Activated naive CD8-positive, alpha-beta T cell treated with anti-CD3 and anti-CD28 coated beads for 36 hours (primary cell): ENCODE measurements at regions not wholly inside any gene's neighbourhood (a gene's known extent, or its start where the extent isn't known, plus 50 kb on each side); places are given as distances from the start of the nearest gene placed in this dataset.
"Not testable (repeated sequence)": the region's sequence is repeated elsewhere in the genome, so short reads cannot be mapped to it uniquely, and the experiment has no call there.

ENCODE experiments used
- DNase-seq: peaks from one replicate; pipeline ENCODE4 v3.0.0; 2021
- H3K27ac Mint-ChIP-seq: one replicate; pipeline ENCODE4 v1.8.0; 2022; ENCODE audit warnings: mild to moderate bottlenecking, moderate library complexity, mixed read lengths
- H3K27me3 Mint-ChIP-seq: one replicate; pipeline ENCODE4 v1.8.0; 2022; ENCODE audit warnings: mild to moderate bottlenecking, mixed read lengths
- H3K36me3 Mint-ChIP-seq: one replicate; pipeline ENCODE4 v1.8.0; 2021; ENCODE audit warnings: mild to moderate bottlenecking, mixed read lengths
- H3K4me1 Mint-ChIP-seq: one replicate; pipeline ENCODE4 v1.8.0; 2021; ENCODE audit warnings: mixed read lengths
- H3K4me3 Mint-ChIP-seq: one replicate; pipeline ENCODE4 v1.8.0; 2022; ENCODE audit warnings: mild to moderate bottlenecking, moderate library complexity, mixed read lengths
- H3K9me3 Mint-ChIP-seq: one replicate; pipeline ENCODE4 v1.8.0; 2022; ENCODE audit warnings: mixed read lengths

DNA sequence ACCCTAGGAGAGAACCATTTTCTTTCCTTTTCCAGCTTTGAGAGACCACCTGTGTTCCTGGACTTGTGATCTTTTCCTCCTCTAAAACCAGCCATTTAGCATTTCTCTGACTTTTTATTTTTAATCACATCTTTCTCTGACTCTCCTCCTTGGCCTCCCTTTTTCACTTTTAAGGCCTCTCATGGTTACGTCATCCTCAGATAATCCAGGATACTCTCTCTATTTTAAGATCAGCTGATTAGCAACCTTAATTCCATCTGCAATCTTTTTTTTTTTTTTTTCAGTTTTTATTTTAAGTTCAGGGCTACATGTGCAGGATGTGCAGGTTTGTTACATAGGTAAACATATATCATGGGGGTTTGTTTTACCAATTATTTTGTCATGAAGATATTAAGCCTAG is 54.0 kb downstream of the RFPL4B start:
- peaks cover 4% of the 10 kb centered on the region for H3K9me3 Mint-ChIP-seq
- H3K27me3 Mint-ChIP-seq: peaks cover 12% of the 10 kb centered on the region
- no peak overlapping the region for H3K4me3 Mint-ChIP-seq
- H3K36me3 Mint-ChIP-seq: no peaks in the 10 kb centered on the region
- H3K4me1 Mint-ChIP-seq: no peaks in the 10 kb centered on the region
- DNase-seq: no peak
- no peak overlapping the region for H3K27ac Mint-ChIP-seq

DNA sequence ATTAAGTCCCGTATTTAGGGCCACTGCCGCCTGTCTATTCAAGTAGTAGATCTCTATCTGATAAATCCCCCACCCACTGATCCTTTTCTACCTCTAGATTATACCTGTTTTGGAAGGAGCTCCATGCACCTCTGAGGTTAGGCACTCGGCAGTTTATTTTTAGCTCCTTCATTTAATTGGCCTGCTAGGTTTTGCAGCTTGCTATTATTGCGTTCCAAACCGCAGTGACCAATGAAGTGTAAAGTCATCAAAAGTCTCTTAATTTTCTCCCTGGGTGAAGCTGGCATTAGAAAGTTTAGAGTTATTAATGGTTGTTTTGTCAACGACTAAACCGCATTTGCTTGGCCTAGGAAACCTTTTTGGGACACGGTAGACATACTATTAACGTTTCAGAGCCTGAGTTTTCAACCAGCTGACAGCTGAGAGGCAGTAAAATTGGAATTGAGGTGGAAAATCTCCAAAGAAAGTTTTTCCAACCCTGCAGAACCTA is 60.0 kb downstream of the RFPL4B start:
- H3K9me3 Mint-ChIP-seq: no peaks in the 10 kb centered on the region
- peaks cover 16% of the 10 kb centered on the region for H3K27me3 Mint-ChIP-seq
- DNase-seq: no peak
- no peaks in the 10 kb centered on the region for H3K36me3 Mint-ChIP-seq
- no peak overlapping the region for H3K27ac Mint-ChIP-seq
- H3K4me1 Mint-ChIP-seq: no peaks in the 10 kb centered on the region
- no peak overlapping the region for H3K4me3 Mint-ChIP-seq

DNA sequence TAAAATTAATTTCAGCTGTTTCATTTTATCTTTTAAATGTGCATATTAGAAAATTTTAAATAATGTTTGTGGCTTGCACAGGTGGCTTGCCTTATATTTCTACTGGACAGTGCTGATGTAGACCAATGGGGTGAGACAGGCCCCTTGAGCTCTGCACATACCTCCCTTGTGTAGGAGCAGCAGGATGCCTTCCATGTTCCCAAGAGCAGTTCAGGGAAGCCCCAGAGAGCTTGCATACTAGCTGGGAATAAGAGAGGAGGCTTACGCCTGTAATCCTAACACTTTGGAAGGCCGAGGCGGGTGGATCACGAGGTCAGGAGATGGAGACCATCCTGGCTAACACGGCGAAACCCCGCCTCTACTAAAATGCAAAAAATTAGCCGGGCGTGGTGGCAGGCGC is 61.4 kb downstream of the RFPL4B start:
- Mint-ChIP-seq H3K36me3 (no peaks in the 10 kb centered on the region), H3K27ac (no peak overlapping the region), H3K4me3 (no peak overlapping the region), H3K4me1 (no peaks in the 10 kb centered on the region), H3K9me3 (no peaks in the 10 kb centered on the region), H3K27me3 (peaks cover 6% of the 10 kb centered on the region)
- DNase-seq: no peak

DNA sequence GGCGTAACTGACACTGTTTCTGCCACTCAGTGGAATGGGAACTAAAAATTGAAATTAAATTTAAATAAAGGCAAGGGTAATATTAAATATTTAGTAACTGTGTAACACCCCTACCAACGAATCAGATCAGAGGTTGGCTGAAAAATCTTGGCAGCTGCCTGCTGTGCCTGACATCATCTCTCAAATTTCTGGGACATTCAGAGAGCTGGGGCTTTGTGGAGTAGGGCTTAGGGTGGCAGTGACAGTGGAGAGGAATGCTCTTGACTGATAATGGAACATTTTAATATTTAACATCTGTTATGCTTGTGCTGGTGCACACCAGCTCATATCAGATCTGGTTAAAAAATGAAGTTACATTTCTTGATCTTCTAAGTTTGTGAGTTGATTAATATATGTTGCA is 62.2 kb downstream of the RFPL4B start:
- no peaks in the 10 kb centered on the region for H3K4me1 Mint-ChIP-seq
- H3K4me3 Mint-ChIP-seq: no peak overlapping the region
- no peak for DNase-seq
- H3K27ac Mint-ChIP-seq: no peak overlapping the region
- no peaks in the 10 kb centered on the region for H3K36me3 Mint-ChIP-seq
- no peaks in the 10 kb centered on the region for H3K9me3 Mint-ChIP-seq
- peaks cover 6% of the 10 kb centered on the region for H3K27me3 Mint-ChIP-seq

DNA sequence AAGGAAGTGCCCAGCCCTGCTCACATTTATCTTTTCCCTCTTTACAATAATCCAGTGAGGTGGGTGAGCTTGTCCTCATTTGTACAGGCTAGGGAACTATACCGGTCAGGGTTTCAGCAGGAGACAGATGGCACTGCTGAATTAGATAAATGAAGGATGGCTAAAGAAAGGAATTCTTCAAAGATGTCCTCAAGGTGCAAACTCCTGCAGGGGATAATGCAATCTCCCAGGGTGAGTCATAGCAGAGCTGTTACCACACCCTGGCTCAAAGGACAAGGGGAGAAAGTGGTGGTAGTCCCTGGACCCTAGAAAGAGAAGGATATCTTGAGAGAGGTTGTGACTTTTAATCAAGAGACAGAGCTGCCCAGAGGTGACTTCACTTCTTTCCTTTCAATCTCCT is 66.7 kb downstream of the RFPL4B start:
- H3K27ac Mint-ChIP-seq: no peak overlapping the region
- H3K36me3 Mint-ChIP-seq: no peaks in the 10 kb centered on the region
- no peak for DNase-seq
- peaks cover 5% of the 10 kb centered on the region for H3K27me3 Mint-ChIP-seq
- no peak overlapping the region for H3K4me3 Mint-ChIP-seq
- no peaks in the 10 kb centered on the region for H3K9me3 Mint-ChIP-seq
- H3K4me1 Mint-ChIP-seq: no peaks in the 10 kb centered on the region

DNA sequence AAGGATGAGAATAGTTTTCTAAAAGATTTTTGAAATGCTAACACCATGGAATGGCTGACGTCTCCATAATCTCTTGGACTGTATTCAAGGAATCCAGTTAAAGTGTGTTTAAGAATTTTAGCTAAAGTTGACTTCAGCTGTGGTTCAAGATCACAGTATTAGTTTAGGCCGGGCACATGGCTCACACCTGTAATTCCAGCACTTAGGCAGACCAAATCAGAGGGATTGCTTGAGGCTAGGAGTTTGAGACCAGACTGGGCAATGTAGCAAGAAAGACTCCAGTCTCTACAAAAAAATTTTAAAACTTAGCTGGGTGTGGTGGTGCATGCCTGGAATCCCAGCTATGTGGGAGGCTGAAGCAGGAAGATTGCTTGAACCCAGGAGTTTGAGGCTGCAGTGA is 68.2 kb downstream of the RFPL4B start:
- DNase-seq: no peak
- H3K36me3 Mint-ChIP-seq: no peaks in the 10 kb centered on the region
- H3K27ac Mint-ChIP-seq: no peak overlapping the region
- no peak overlapping the region for H3K4me3 Mint-ChIP-seq
- peaks cover under 1% of the 10 kb centered on the region for H3K27me3 Mint-ChIP-seq
- H3K4me1 Mint-ChIP-seq: no peaks in the 10 kb centered on the region
- H3K9me3 Mint-ChIP-seq: no peaks in the 10 kb centered on the region

DNA sequence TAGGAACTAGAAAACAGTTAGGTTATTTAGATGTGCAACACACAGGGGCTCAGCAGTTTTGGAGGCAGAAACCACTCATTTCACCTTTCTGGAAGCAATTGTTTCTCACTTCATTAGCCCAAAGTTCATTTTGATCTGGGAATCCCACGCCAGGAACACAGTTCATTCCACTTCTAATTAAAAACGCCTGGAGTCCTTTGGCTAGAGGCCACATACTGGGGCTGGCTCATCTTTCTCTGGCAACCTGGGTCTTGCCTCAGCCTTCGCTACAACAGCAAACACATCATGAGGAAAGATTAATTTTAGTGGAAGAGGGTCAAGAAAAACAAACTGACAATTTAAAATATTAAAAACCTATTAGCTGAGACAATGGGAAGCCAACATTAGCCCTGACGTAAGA is 69.7 kb downstream of the RFPL4B start:
- H3K27ac Mint-ChIP-seq: no peak overlapping the region
- H3K4me3 Mint-ChIP-seq: no peak overlapping the region
- no peaks in the 10 kb centered on the region for H3K9me3 Mint-ChIP-seq
- no peaks in the 10 kb centered on the region for H3K36me3 Mint-ChIP-seq
- no peaks in the 10 kb centered on the region for H3K27me3 Mint-ChIP-seq
- no peak for DNase-seq
- no peaks in the 10 kb centered on the region for H3K4me1 Mint-ChIP-seq

DNA sequence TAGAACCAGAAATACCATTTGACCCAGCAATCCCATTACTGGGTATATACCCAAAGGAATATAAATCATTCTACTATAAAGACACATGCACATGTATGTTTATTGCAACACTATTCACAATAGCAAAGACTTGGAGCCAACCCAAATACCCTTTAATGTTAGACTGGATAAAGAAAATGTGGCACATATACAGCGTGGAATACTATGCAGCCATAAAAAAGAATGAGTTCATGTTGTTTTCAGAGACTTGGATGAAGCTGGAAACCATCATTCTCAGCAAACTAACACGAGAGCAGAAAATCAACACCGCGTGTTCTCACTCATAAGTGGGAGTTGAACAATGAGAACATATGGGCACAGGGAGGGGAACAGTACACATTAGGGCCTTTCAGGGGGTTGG is 79.9 kb downstream of the RFPL4B start:
- H3K36me3 Mint-ChIP-seq, H3K27ac Mint-ChIP-seq, H3K4me1 Mint-ChIP-seq, H3K4me3 Mint-ChIP-seq, H3K9me3 Mint-ChIP-seq, H3K27me3 Mint-ChIP-seq, DNase-seq: not testable (repeated sequence)

DNA sequence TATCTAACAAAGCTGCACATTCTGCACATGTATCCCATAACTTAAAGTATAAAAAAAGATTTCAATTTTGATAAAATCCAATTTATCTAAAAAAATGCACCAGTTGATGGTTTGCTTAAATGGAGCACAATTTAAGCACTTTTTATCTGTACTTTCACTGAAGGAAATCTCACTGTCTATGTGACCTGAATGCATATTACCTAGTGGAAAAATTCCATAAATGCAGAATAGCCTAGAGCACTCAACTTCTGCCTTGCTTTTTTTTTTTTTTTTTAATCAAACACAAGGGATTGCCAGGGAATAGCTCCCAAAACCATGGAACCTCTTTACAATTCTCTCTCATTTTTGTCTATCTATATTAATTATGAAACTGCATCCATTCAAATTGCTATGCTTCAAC is 80.4 kb downstream of the RFPL4B start:
- H3K9me3 Mint-ChIP-seq: peaks cover 6% of the 10 kb centered on the region
- no peak overlapping the region for H3K4me3 Mint-ChIP-seq

DNA sequence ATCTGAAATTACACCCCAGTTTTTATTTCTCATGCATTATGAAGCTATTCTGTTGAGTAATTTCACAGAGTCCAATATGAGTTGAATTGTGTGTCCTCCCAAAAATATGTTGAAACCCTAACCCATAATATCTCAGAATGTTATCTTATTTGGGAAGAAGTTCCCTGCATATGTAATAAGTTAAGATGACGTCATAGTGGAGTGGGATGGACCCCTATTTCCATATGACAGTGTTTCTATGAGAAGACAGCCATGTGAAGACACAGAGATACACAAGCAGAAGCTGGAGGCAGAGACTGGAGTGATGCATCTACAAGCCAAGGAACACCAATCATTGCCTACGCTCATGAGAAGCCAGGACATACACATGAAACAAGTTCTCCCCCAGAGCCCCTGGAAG is 81.3 kb downstream of the RFPL4B start:
- Mint-ChIP-seq H3K4me3 (no peak overlapping the region), H3K9me3 (peaks cover 6% of the 10 kb centered on the region), H3K27me3 (no peaks in the 10 kb centered on the region), H3K4me1 (no peaks in the 10 kb centered on the region), H3K36me3 (no peaks in the 10 kb centered on the region), H3K27ac (no peak overlapping the region)
- no peak for DNase-seq

More for the DNA sequence above, 80.4 kb downstream of the RFPL4B start:
- Mint-ChIP-seq H3K36me3 (no peaks in the 10 kb centered on the region), H3K27me3 (peaks cover 3% of the 10 kb centered on the region), H3K27ac (no peak overlapping the region), H3K4me1 (no peaks in the 10 kb centered on the region)
- DNase-seq: no peak

DNA sequence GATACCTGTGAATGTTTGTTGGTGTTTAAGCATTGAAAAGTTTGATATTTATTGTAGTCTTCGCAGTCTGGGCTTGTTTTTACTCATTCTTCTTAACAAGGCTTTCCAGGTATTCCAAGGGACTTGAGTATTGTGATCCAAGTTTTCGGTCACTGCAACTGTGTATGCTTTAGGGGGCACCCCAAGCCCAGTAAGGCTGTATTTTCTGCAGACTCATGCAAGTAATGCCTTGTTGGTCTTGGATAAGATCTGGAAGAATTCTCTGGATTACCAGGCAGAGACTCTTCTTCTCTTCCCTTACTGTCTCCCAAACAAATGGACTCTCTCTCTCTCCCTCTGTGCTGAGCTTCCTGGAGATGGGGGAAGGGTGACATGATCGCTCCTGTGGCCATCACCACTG is 82.1 kb downstream of the RFPL4B start:
- no peak overlapping the region for H3K27ac Mint-ChIP-seq
- no peaks in the 10 kb centered on the region for H3K27me3 Mint-ChIP-seq
- H3K4me1 Mint-ChIP-seq: no peaks in the 10 kb centered on the region
- no peak for DNase-seq
- H3K36me3 Mint-ChIP-seq: no peaks in the 10 kb centered on the region
- peaks cover 6% of the 10 kb centered on the region for H3K9me3 Mint-ChIP-seq
- no peak overlapping the region for H3K4me3 Mint-ChIP-seq

DNA sequence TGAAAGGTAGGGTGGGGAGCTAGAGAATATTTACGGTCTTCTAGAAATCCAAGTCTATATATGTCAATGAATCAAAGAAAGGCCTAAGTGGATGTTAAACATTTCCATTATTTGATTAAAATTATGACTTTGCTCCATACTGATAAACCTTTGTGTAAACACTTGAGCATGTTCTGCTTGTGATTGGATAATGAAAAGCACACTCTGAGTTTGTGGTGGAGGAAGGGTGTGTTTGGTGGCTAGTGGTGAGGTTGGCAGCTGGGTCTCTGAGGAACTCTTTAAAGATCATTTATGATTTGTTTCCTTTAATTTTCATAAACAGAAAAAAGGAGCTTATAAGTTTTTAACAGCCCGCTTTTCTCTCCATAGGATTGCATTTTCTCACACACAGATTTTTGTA is 84.7 kb downstream of the RFPL4B start:
- Mint-ChIP-seq H3K4me3 (no peak overlapping the region), H3K27me3 (no peaks in the 10 kb centered on the region), H3K27ac (no peak overlapping the region), H3K9me3 (no peaks in the 10 kb centered on the region), H3K36me3 (no peaks in the 10 kb centered on the region), H3K4me1 (no peaks in the 10 kb centered on the region)
- DNase-seq: no peak

DNA sequence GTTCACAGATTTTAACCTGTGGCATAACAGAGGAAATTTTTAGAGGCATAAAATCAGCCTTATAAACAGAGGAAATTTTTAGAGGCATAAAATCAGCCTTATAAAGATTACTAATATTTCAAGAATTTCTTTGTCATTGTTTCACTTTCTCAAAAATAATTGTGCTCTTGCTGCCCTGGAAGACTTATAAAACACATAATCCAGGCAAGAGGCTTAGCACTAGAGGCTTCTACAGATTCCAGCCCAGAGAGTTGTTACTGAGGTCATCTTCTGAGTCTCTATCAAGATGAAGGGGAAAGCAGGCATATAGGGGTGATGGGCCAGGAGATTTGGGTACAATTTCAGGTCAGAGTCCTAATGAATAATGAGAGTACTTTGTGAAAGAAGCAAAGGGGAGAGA is 85.7 kb downstream of the RFPL4B start:
- H3K36me3 Mint-ChIP-seq: no peaks in the 10 kb centered on the region
- H3K27me3 Mint-ChIP-seq: no peaks in the 10 kb centered on the region
- no peaks in the 10 kb centered on the region for H3K9me3 Mint-ChIP-seq
- H3K4me1 Mint-ChIP-seq: no peaks in the 10 kb centered on the region
- DNase-seq: no peak
- H3K27ac Mint-ChIP-seq: no peak overlapping the region
- H3K4me3 Mint-ChIP-seq: no peak overlapping the region

DNA sequence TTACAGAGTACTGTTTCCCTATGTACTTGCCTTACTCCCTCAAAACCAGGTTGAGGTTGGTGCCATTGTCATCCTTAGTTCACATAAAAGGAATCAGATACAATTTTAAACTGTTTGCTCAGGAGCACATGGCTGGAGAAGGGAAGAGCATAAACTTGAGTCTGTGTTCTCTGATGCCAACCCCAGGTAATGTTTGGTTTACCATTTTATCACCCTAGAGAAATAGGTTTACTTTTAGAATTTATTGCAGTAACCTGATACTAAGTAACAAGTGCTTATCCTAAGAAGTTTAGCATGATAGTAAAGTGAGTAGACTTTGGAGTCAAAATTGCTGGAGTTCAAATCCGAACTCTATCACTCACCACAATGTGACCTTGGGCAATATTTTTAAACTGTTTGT is 86.3 kb downstream of the RFPL4B start:
- Mint-ChIP-seq H3K9me3 (no peaks in the 10 kb centered on the region), H3K4me1 (no peaks in the 10 kb centered on the region), H3K4me3 (no peak overlapping the region), H3K27ac (no peak overlapping the region), H3K27me3 (no peaks in the 10 kb centered on the region), H3K36me3 (no peaks in the 10 kb centered on the region)
- no peak for DNase-seq

DNA sequence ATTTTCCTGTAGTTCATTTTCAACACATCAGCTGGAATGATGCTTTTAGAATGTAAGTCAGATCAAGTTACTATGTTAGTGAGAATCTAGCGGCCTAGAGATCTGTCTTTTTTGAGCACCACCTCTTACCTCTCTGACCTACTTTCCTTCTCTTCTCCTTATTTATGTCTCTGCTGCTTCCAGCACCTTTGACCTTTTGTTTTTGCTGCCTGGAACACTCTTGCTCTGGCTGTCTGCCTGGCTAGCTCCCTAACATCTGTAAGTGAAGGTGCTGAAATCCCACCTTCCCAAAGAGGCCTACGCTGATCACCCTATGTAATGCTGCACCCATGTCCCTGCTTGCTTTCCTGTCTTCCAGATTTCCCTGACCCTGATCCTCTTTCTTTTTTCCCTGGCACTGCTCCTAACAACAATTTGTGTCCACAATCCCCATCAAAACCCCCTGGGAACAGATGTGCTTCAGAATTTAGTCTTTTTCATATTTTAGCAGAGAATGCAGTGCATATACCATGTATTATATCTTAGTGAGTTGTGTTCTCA is 87.8 kb downstream of the RFPL4B start:
- no peak overlapping the region for H3K4me3 Mint-ChIP-seq
- no peaks in the 10 kb centered on the region for H3K36me3 Mint-ChIP-seq
- H3K4me1 Mint-ChIP-seq: no peaks in the 10 kb centered on the region
- no peak overlapping the region for H3K27ac Mint-ChIP-seq
- H3K9me3 Mint-ChIP-seq: no peaks in the 10 kb centered on the region
- H3K27me3 Mint-ChIP-seq: no peaks in the 10 kb centered on the region
- DNase-seq: no peak

DNA sequence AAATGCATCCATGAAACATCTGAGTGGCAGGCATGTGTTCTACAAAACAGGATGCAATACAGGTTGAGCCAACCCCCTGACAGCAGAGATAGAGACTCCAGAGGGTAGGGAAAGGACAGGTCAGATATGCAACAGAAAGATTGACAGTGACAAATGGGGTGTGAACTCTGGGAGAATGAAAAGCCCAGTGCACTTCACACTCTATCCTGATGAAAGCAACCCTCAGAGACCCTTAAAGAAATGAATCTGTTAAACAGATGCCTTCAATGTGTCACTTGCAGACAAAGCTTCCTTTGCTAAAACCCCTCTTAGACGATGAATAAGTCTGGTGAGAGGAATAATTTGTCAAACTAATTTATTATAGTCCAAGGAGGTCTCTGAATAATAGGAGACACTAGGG is 89.9 kb downstream of the RFPL4B start:
- no peak for DNase-seq
- Mint-ChIP-seq H3K9me3 (no peaks in the 10 kb centered on the region), H3K27me3 (no peaks in the 10 kb centered on the region), H3K27ac (no peak overlapping the region), H3K4me1 (no peaks in the 10 kb centered on the region), H3K36me3 (no peaks in the 10 kb centered on the region), H3K4me3 (no peak overlapping the region)

DNA sequence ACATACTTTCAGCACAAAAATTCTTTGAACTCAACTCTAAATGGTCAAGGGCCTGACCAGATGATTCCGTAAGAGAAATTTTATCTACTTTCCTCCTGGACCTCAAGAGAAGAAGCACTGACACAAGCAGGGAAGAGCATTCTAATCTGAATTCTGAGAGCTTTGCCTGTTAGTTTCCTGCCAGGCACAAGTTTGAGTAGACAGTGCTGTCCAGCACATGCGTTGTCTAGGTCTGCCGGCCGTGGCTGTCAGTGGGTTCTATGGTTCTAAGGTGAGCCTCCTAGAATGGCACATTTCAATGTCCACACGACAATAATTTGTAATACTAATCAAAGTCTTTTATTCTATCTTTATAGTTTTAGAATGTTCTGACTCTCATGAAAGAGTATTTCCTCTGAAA is 91.9 kb downstream of the RFPL4B start:
- no peak overlapping the region for H3K27ac Mint-ChIP-seq
- no peaks in the 10 kb centered on the region for H3K36me3 Mint-ChIP-seq
- no peaks in the 10 kb centered on the region for H3K9me3 Mint-ChIP-seq
- peaks cover 4% of the 10 kb centered on the region for H3K27me3 Mint-ChIP-seq
- H3K4me1 Mint-ChIP-seq: no peaks in the 10 kb centered on the region
- no peak overlapping the region for H3K4me3 Mint-ChIP-seq
- DNase-seq: no peak
